ENCODE measurements at regions not wholly inside any gene's neighbourhood (a gene's known extent, or its start where the extent isn't known, plus 50 kb on each side); places are given as distances from the start of the nearest gene placed in this dataset.
A peak's percentile ranks its signal among the peaks of the same experiment; 100 is the strongest.

GRCh38 chr4:112905728-112906127 lies 143.7 kb upstream of the ANK2 start:
- H3K14ac ChIP-seq (ENCODE audit: low read length): no peak overlapping the region
- no peak overlapping the region for H2BK12ac ChIP-seq (ENCODE audit: low read length)
- H3K18ac ChIP-seq (ENCODE audit: low read length): no peak overlapping the region
- H3K4me1 ChIP-seq (ENCODE audit: control insufficient read depth in 1 of 2, insufficient read depth in 2 of 2, low read length in 2 of 2): no peaks in the 10 kb centered on the region
- H4K91ac ChIP-seq (ENCODE audit: low read depth, low read length): no peak overlapping the region
- no peaks in the 10 kb centered on the region for H3K79me1 ChIP-seq (ENCODE audit: low read length)
- no peaks in the 10 kb centered on the region for H3K9me3 ChIP-seq (ENCODE audit: insufficient read depth, low read depth, low read length)
- no peaks in the 10 kb centered on the region for H3K79me2 ChIP-seq (ENCODE audit: control insufficient read depth, insufficient read depth, low read length, poor library complexity)
- H2BK5ac ChIP-seq (ENCODE audit: low read depth, low read length, poor library complexity): no peak overlapping the region
- no peak overlapping the region for H3K4ac ChIP-seq (ENCODE audit: low read depth, low read length)
- H3K27me3 ChIP-seq (ENCODE audit: insufficient read depth, low read length): no peaks in the 10 kb centered on the region
- no peak overlapping the region for H3K9ac ChIP-seq (ENCODE audit: low read length)
- no peak overlapping the region for H2AK5ac ChIP-seq (ENCODE audit: low read length)
- no peak overlapping the region for H3K27ac ChIP-seq (ENCODE audit: low read depth, low read length)
- no peak overlapping the region for H2BK120ac ChIP-seq (ENCODE audit: insufficient read depth, low read length, poor library complexity)
- H3K23ac ChIP-seq (ENCODE audit: low read length): no peak overlapping the region
- H3K36me3 ChIP-seq (ENCODE audit: control insufficient read depth in 1 of 2, insufficient read depth in 2 of 2, low read length in 2 of 2): no peaks in the 10 kb centered on the region
- WGBS (ENCODE audit: extremely low coverage, insufficient coverage, insufficient read length): no CpG with 5 or more reads among the region's 4 CpGs
- no peak overlapping the region for H4K12ac ChIP-seq (ENCODE audit: low read depth, low read length)
- H2AFZ ChIP-seq (ENCODE audit: insufficient read depth, low read length, poor library complexity): no peak overlapping the region
- no peak overlapping the region for H3K4me2 ChIP-seq (ENCODE audit: low read length)
- no peak overlapping the region for H3K4me3 ChIP-seq (ENCODE audit: low read depth, low read length)
- no peak for DNase-seq
- no peak overlapping the region for H4K8ac ChIP-seq (ENCODE audit: low read depth, low read length)

DNA sequence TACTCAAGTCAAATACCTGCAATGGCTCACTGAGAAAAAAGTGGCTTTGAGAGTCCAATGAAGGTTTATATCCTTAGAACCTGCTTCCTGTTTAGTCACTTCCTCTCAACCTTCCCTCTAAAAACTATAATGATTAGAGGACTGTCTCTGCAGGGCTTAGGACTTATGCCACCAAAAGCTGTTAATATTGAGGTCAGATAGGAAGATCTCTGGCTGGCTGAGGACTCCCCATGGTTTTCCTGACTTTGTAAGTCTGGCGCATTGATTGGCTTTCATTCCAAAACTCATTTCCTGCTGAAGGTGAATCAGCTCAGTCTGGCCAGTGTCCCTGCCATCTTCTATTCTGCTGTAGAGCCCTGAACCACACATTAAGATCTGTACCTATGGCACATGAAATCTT lies 140.9 kb upstream of the ANK2 start:
- Histone ChIP-seq H2BK120ac (ENCODE audit: insufficient read depth, low read length, poor library complexity) (no peak overlapping the region), H3K79me1 (ENCODE audit: low read length) (no peaks in the 10 kb centered on the region), H3K14ac (ENCODE audit: low read length) (no peak overlapping the region), H3K79me2 (ENCODE audit: control insufficient read depth, insufficient read depth, low read length, poor library complexity) (no peaks in the 10 kb centered on the region), H3K18ac (ENCODE audit: low read length) (no peak overlapping the region), H2AK5ac (ENCODE audit: low read length) (no peak overlapping the region), H4K12ac (ENCODE audit: low read depth, low read length) (no peak overlapping the region), H2BK12ac (ENCODE audit: low read length) (no peak overlapping the region), H4K91ac (ENCODE audit: low read depth, low read length) (no peak overlapping the region), H3K4ac (ENCODE audit: low read depth, low read length) (no peak overlapping the region), H3K27ac (ENCODE audit: low read depth, low read length) (no peak overlapping the region), H3K4me1 (ENCODE audit: control insufficient read depth in 1 of 2, insufficient read depth in 2 of 2, low read length in 2 of 2) (no peaks in the 10 kb centered on the region), H3K9ac (ENCODE audit: low read length) (no peak overlapping the region), H3K27me3 (ENCODE audit: insufficient read depth, low read length) (no peaks in the 10 kb centered on the region), H2BK5ac (ENCODE audit: low read depth, low read length, poor library complexity) (no peak overlapping the region), H3K36me3 (ENCODE audit: control insufficient read depth in 1 of 2, insufficient read depth in 2 of 2, low read length in 2 of 2) (no peaks in the 10 kb centered on the region), H2AFZ (ENCODE audit: insufficient read depth, low read length, poor library complexity) (no peak overlapping the region), H4K8ac (ENCODE audit: low read depth, low read length) (peak overlapping the region; percentile 65), H3K4me3 (ENCODE audit: low read depth, low read length) (no peak overlapping the region), H3K4me2 (ENCODE audit: low read length) (no peak overlapping the region), H3K9me3 (ENCODE audit: insufficient read depth, low read depth, low read length) (no peaks in the 10 kb centered on the region), H3K23ac (ENCODE audit: low read length) (no peak overlapping the region)
- no peak for DNase-seq
- WGBS (ENCODE audit: extremely low coverage, insufficient coverage, insufficient read length): no CpG with 5 or more reads among the region's 1 CpG

DNA sequence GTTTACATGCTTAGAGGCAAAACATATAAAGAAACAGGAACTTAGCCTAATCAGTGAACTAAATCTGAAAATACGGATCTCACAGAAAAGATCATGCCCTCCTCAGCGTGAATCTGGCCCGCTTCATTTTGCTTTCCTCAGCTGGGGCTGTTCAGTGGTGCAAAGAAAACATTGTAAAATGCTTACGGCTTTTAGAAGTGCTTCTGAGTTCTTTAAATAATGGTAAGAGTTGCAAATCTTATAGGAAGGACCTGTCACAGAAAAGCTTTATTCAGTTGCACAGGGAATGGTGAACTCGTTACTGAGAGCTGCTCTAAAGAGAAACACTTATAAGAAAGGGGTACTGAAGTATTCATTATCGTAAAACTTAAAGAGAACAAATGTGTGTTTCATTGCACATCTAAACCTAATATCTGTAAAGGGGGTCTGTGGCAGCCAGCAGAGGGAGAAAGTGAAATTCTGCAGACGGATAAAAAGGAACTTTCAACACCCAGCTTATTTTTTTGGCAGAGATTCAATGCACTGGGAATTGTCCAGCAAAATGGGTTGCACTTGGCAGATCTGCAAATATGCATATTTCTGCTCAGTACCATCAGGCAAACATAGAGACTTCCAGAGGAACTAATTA lies 139.2 kb upstream of the ANK2 start:
- Histone ChIP-seq H3K9ac (ENCODE audit: low read length) (no peak overlapping the region), H3K23ac (ENCODE audit: low read length) (no peak overlapping the region), H4K12ac (ENCODE audit: low read depth, low read length) (no peak overlapping the region), H3K36me3 (ENCODE audit: control insufficient read depth in 1 of 2, insufficient read depth in 2 of 2, low read length in 2 of 2) (no peaks in the 10 kb centered on the region), H2BK12ac (ENCODE audit: low read length) (no peak overlapping the region), H3K79me1 (ENCODE audit: low read length) (no peaks in the 10 kb centered on the region), H3K4me3 (ENCODE audit: low read depth, low read length) (no peak overlapping the region), H3K4ac (ENCODE audit: low read depth, low read length) (no peak overlapping the region), H3K27me3 (ENCODE audit: insufficient read depth, low read length) (no peaks in the 10 kb centered on the region), H3K4me1 (ENCODE audit: control insufficient read depth in 1 of 2, insufficient read depth in 2 of 2, low read length in 2 of 2) (no peaks in the 10 kb centered on the region), H3K4me2 (ENCODE audit: low read length) (no peak overlapping the region), H3K14ac (ENCODE audit: low read length) (no peak overlapping the region), H2AFZ (ENCODE audit: insufficient read depth, low read length, poor library complexity) (no peak overlapping the region), H4K91ac (ENCODE audit: low read depth, low read length) (no peak overlapping the region), H3K79me2 (ENCODE audit: control insufficient read depth, insufficient read depth, low read length, poor library complexity) (no peaks in the 10 kb centered on the region), H3K9me3 (ENCODE audit: insufficient read depth, low read depth, low read length) (no peaks in the 10 kb centered on the region), H3K27ac (ENCODE audit: low read depth, low read length) (no peak overlapping the region), H2AK5ac (ENCODE audit: low read length) (no peak overlapping the region), H3K18ac (ENCODE audit: low read length) (no peak overlapping the region), H2BK5ac (ENCODE audit: low read depth, low read length, poor library complexity) (no peak overlapping the region), H2BK120ac (ENCODE audit: insufficient read depth, low read length, poor library complexity) (no peak overlapping the region), H4K8ac (ENCODE audit: low read depth, low read length) (no peak overlapping the region)
- WGBS (ENCODE audit: extremely low coverage, insufficient coverage, insufficient read length): no CpG with 5 or more reads among the region's 7 CpGs
- no peak for DNase-seq

DNA sequence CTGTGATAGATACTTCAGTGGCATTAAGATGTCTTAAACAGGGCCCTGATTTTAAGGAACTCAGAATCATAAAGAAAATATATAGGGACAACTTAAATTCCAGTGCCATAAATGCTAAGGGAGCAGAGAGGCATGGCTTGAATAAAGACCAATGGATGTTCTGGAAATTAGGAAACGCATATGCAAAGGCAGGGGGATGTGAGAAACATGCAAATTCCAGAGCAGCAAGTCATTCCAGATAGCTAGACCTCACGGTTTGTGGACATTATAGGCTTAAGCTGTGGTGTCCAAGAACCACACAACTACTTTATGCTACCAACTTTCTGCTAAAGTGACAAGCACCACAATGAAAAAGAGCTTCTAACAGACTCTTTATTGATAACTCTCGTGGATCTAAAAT lies 132.6 kb upstream of the ANK2 start:
- no peak overlapping the region for H3K9ac ChIP-seq (ENCODE audit: low read length)
- no peak overlapping the region for H4K91ac ChIP-seq (ENCODE audit: low read depth, low read length)
- no peaks in the 10 kb centered on the region for H3K36me3 ChIP-seq (ENCODE audit: control insufficient read depth in 1 of 2, insufficient read depth in 2 of 2, low read length in 2 of 2)
- H3K4me2 ChIP-seq (ENCODE audit: low read length): no peak overlapping the region
- H3K9me3 ChIP-seq (ENCODE audit: insufficient read depth, low read depth, low read length): no peaks in the 10 kb centered on the region
- no peak overlapping the region for H3K14ac ChIP-seq (ENCODE audit: low read length)
- H4K8ac ChIP-seq (ENCODE audit: low read depth, low read length): no peak overlapping the region
- no peak overlapping the region for H4K12ac ChIP-seq (ENCODE audit: low read depth, low read length)
- H2BK120ac ChIP-seq (ENCODE audit: insufficient read depth, low read length, poor library complexity): no peak overlapping the region
- no peak overlapping the region for H3K18ac ChIP-seq (ENCODE audit: low read length)
- no peak overlapping the region for H3K23ac ChIP-seq (ENCODE audit: low read length)
- H3K4me1 ChIP-seq (ENCODE audit: control insufficient read depth in 1 of 2, insufficient read depth in 2 of 2, low read length in 2 of 2): no peaks in the 10 kb centered on the region
- DNase-seq: no peak
- no peaks in the 10 kb centered on the region for H3K79me2 ChIP-seq (ENCODE audit: control insufficient read depth, insufficient read depth, low read length, poor library complexity)
- H2AFZ ChIP-seq (ENCODE audit: insufficient read depth, low read length, poor library complexity): no peak overlapping the region
- no CpG with 5 or more reads among the region's 3 CpGs for WGBS (ENCODE audit: extremely low coverage, insufficient coverage, insufficient read length)
- no peaks in the 10 kb centered on the region for H3K27me3 ChIP-seq (ENCODE audit: insufficient read depth, low read length)
- no peak overlapping the region for H2BK12ac ChIP-seq (ENCODE audit: low read length)
- no peak overlapping the region for H3K4ac ChIP-seq (ENCODE audit: low read depth, low read length)
- no peak overlapping the region for H3K4me3 ChIP-seq (ENCODE audit: low read depth, low read length)
- H2AK5ac ChIP-seq (ENCODE audit: low read length): no peak overlapping the region
- no peaks in the 10 kb centered on the region for H3K79me1 ChIP-seq (ENCODE audit: low read length)
- H2BK5ac ChIP-seq (ENCODE audit: low read depth, low read length, poor library complexity): no peak overlapping the region
- H3K27ac ChIP-seq (ENCODE audit: low read depth, low read length): no peak overlapping the region

Data from trophoblast cell (in vitro differentiated cells and primary cell).